WTC11 (cell line): ENCODE measurements at regions not wholly inside any gene's neighbourhood (a gene's known extent, or its start where the extent isn't known, plus 50 kb on each side); places are given as distances from the start of the nearest gene placed in this dataset.
A peak's percentile ranks its signal among the peaks of the same experiment; 100 is the strongest.

Source experiments
- ATAC-seq: fragments of 200-7000 bp; cut with Tn5 transposase; 2 replicates; pipeline ENCODE4 v1.10.0; 2021; ENCODE audit warnings: mild to moderate bottlenecking, moderate library complexity
- CTCF ChIA-PET: fragments of 300-600 bp; sonication (Branson Sonifier 250); formaldehyde crosslinking; loops from one replicate; lab custom pipeline; 2021; ENCODE audit warnings: antibody characterized with exemption; lab: Charles Lee
- POLR2A ChIA-PET: fragments of 350-600 bp; sonication (Branson Sonifier 250); formaldehyde crosslinking; loops from one replicate; lab custom pipeline; 2021; ENCODE audit warnings: antibody characterized with exemption; lab: Charles Lee
- DNase-seq: peaks from one replicate; pipeline ENCODE4 v3.0.0; 2021; ENCODE audit warnings: low spot score
- H3K27ac Mint-ChIP-seq: 2 replicates; pipeline ENCODE4 v1.8.0; 2021; ENCODE audit warnings: mixed read lengths
- H3K27me3 Mint-ChIP-seq: 2 replicates; pipeline ENCODE4 v1.8.0; 2021; ENCODE audit warnings: low read depth, mild to moderate bottlenecking, moderate library complexity, mixed read lengths
- H3K36me3 Mint-ChIP-seq: 2 replicates; pipeline ENCODE4 v1.8.0; 2021; ENCODE audit warnings: mixed read lengths
- H3K4me1 Mint-ChIP-seq: 2 replicates; pipeline ENCODE4 v1.8.0; 2022; ENCODE audit warnings: mixed read lengths
- H3K4me3 Mint-ChIP-seq: 2 replicates; pipeline ENCODE4 v1.8.0; 2021; ENCODE audit warnings: mild to moderate bottlenecking, moderate library complexity, mixed read lengths
- H3K9me3 Mint-ChIP-seq: 2 replicates; pipeline ENCODE4 v1.8.0; 2021; ENCODE audit warnings: mixed read lengths
- ATF3 ChIP-seq: sonication (generic); formaldehyde crosslinking; conservative IDR thresholded peaks from 2 replicates; pipeline ENCODE4 v1.8.1; 2022; ENCODE audit warnings: mild to moderate bottlenecking, missing genetic modification reagents
- CBFB ChIP-seq: sonication (generic); formaldehyde crosslinking; IDR thresholded peaks from 2 replicates; pipeline ENCODE4 v1.8.1; 2022; ENCODE audit warnings: mild to moderate bottlenecking, low read depth, missing genetic modification reagents
- ERG ChIP-seq: fragments of 250-450 bp; sonication (Bioruptor Pico); IDR thresholded peaks from 2 replicates; pipeline ENCODE4 v1.8.0; 2021; ENCODE audit warnings: mild to moderate bottlenecking
- FOXJ3 ChIP-seq: sonication (generic); formaldehyde crosslinking; IDR thresholded peaks from 2 replicates; pipeline ENCODE4 v1.9.0; 2021; ENCODE audit warnings: missing genetic modification reagents, mild to moderate bottlenecking, borderline replicate concordance
- FOXK1 ChIP-seq: sonication (generic); formaldehyde crosslinking; IDR thresholded peaks from 2 replicates; pipeline ENCODE4 v1.8.0; 2022; ENCODE audit warnings: mild to moderate bottlenecking, moderate library complexity, missing genetic modification reagents
- HMGA2 ChIP-seq: fragments of 250-450 bp; sonication (Bioruptor Pico); IDR thresholded peaks from 2 replicates; pipeline ENCODE4 v1.4.0; 2021; ENCODE audit warnings: mild to moderate bottlenecking, moderate library complexity
- MAX ChIP-seq: sonication (generic); formaldehyde crosslinking; IDR thresholded peaks from 2 replicates; pipeline ENCODE4 v1.8.0; 2022; ENCODE audit warnings: mild to moderate bottlenecking, missing genetic modification reagents
- MLX ChIP-seq: sonication (generic); formaldehyde crosslinking; IDR thresholded peaks from 2 replicates; pipeline ENCODE4 v1.8.1; 2023; ENCODE audit warnings: mild to moderate bottlenecking, missing genetic modification reagents, moderate library complexity
- RORB ChIP-seq: fragments of 250-450 bp; sonication (Bioruptor Pico); IDR thresholded peaks from 2 replicates; pipeline ENCODE4 v1.9.0; 2021; ENCODE audit warnings: mild to moderate bottlenecking
- SMAD4 ChIP-seq: sonication (generic); formaldehyde crosslinking; IDR thresholded peaks from 2 replicates; pipeline ENCODE4 v1.8.0; 2022; ENCODE audit warnings: mild to moderate bottlenecking, missing genetic modification reagents
- TEAD1 ChIP-seq: sonication (generic); formaldehyde crosslinking; IDR thresholded peaks from 2 replicates; pipeline ENCODE4 v1.8.0; 2022; ENCODE audit warnings: mild to moderate bottlenecking, missing genetic modification reagents
- TP53 ChIP-seq: sonication (generic); formaldehyde crosslinking; IDR thresholded peaks from 2 replicates; pipeline ENCODE4 v1.8.1; 2023; ENCODE audit warnings: mild to moderate bottlenecking, missing genetic modification reagents
- ZMAT4 ChIP-seq: fragments of 250-450 bp; sonication (Bioruptor Pico); IDR thresholded peaks from 2 replicates; pipeline ENCODE4 v1.9.0; 2021; ENCODE audit warnings: mild to moderate bottlenecking
- ZNF219 ChIP-seq: sonication (generic); formaldehyde crosslinking; IDR thresholded peaks from 2 replicates; pipeline ENCODE4 v1.8.0; 2023; ENCODE audit warnings: missing genetic modification reagents, mild to moderate bottlenecking, borderline replicate concordance
- ZNF232 ChIP-seq: sonication (generic); formaldehyde crosslinking; IDR thresholded peaks from 2 replicates; pipeline ENCODE4 v1.8.0; 2022; ENCODE audit warnings: mild to moderate bottlenecking, missing genetic modification reagents
- ZNF263 ChIP-seq: sonication (generic); formaldehyde crosslinking; IDR thresholded peaks from 2 replicates; pipeline ENCODE4 v1.8.1; 2022; ENCODE audit warnings: low read depth, mild to moderate bottlenecking, moderate library complexity, missing genetic modification reagents
- ZNF416 ChIP-seq: fragments of 250-450 bp; sonication (Bioruptor Pico); IDR thresholded peaks from 2 replicates; pipeline ENCODE4 v1.9.0; 2021; ENCODE audit warnings: mild to moderate bottlenecking, inconsistent platforms
- ZNF671 ChIP-seq: fragments of 250-450 bp; sonication (Bioruptor Pico); IDR thresholded peaks from 2 replicates; pipeline ENCODE4 v1.8.0; 2021; ENCODE audit warnings: mild to moderate bottlenecking
- ZSCAN18 ChIP-seq: fragments of 250-450 bp; sonication (Bioruptor Pico); IDR thresholded peaks from 2 replicates; pipeline ENCODE4 v2.1.2; 2022; ENCODE audit warnings: mild to moderate bottlenecking, moderate library complexity

GRCh38 chr12:83527810-83528209 is 841.1 kb downstream of the TMTC2 start (continued):
- no peak for TF ChIP-seq ERG (CRISPR knock-in tag)
- no peak for TF ChIP-seq ZNF671 (CRISPR knock-in tag)
- no peak for TF ChIP-seq ZNF232
- no peak for TF ChIP-seq ZMAT4 (CRISPR knock-in tag)
- TF ChIP-seq MLX (CRISPR knock-in tag): no peak
- TF ChIP-seq ZNF263 (CRISPR knock-in tag): no peak

GRCh38 chr12:83515306-83516026 is 828.8 kb downstream of the TMTC2 start:
- no peaks in the 10 kb centered on the region for H3K9me3 Mint-ChIP-seq
- DNase-seq (no peak), ATAC-seq (no peak)
- H3K27me3 Mint-ChIP-seq: no peaks in the 10 kb centered on the region
- CTCF ChIA-PET: no interaction called here
- POLR2A ChIA-PET: no interaction called here
- H3K4me1 Mint-ChIP-seq: peaks cover 5% of the 10 kb centered on the region
- peak overlapping the region; percentile 24; the same call in 1 of the 2 replicates for H3K27ac Mint-ChIP-seq
- no peak for TF ChIP-seq ZNF671 (CRISPR knock-in tag)
- no peak for TF ChIP-seq MAX (CRISPR knock-in tag)
- no peak for TF ChIP-seq SMAD4
- TF ChIP-seq ATF3 (CRISPR knock-in tag): no peak
- no peak for TF ChIP-seq RORB
- no peak overlapping the region for H3K4me3 Mint-ChIP-seq
- H3K36me3 Mint-ChIP-seq: no peaks in the 10 kb centered on the region

- ChIA-PET POLR2A (interaction anchor here (0.6 kb wide), 1 partner anchor 444 kb away, joined by 3 read pairs; no protein-coding TSS in a partner anchor), CTCF (no interaction called here)
- ATAC-seq: no peak
- TF ChIP-seq TP53: no peak
- TF ChIP-seq ZNF416 (CRISPR knock-in tag): no peak
- TF ChIP-seq CBFB (CRISPR knock-in tag): no peak
- no peak for TF ChIP-seq FOXK1 (CRISPR knock-in tag)
- TF ChIP-seq ZNF671 (CRISPR knock-in tag): no peak
- TF ChIP-seq ZMAT4 (CRISPR knock-in tag): no peak
- TF ChIP-seq TEAD1 (CRISPR knock-in tag): no peak
- no peak for TF ChIP-seq FOXJ3 (CRISPR knock-in tag)
- TF ChIP-seq ZNF219: no peak
- TF ChIP-seq HMGA2 (CRISPR knock-in tag): no peak
- no peak for TF ChIP-seq ZSCAN18 (CRISPR knock-in tag)
- no peak for DNase-seq
- H3K4me1 Mint-ChIP-seq: peaks cover 5% of the 10 kb centered on the region
- no peak overlapping the region for H3K27ac Mint-ChIP-seq
- no peaks in the 10 kb centered on the region for H3K27me3 Mint-ChIP-seq
- no peak overlapping the region for H3K4me3 Mint-ChIP-seq
- H3K36me3 Mint-ChIP-seq: no peaks in the 10 kb centered on the region
- H3K9me3 Mint-ChIP-seq: no peaks in the 10 kb centered on the region
Measured at GRCh38 chr12:83514372-83514771, 827.7 kb downstream of the TMTC2 start.
